Adipocyte (in vitro differentiated cells): ENCODE measurements at regions not wholly inside any gene's neighbourhood (a gene's known extent, or its start where the extent isn't known, plus 50 kb on each side); places are given as distances from the start of the nearest gene placed in this dataset.

ENCODE experiments used
- DNase-seq: peaks from one replicate; pipeline ENCODE4 v3.0.0-alpha.2; 2015; ENCODE audit warnings: low read depth
- H3K27me3 ChIP-seq: replicated peaks from 2 replicates; pipeline ENCODE4 v1.7.0; 2013; ENCODE audit warnings: mild to moderate bottlenecking, low read length, moderate library complexity; ENCODE audit not compliant: control insufficient read depth, insufficient read depth
- H3K36me3 ChIP-seq: 2 replicates; pipeline ENCODE4 v1.7.0; 2013; ENCODE audit warnings: low read length, mild to moderate bottlenecking, moderate library complexity; ENCODE audit not compliant: control insufficient read depth, insufficient read depth, severe bottlenecking
- H3K4me1 ChIP-seq: 2 replicates; pipeline ENCODE4 v1.7.0; 2013; ENCODE audit warnings: mild to moderate bottlenecking, low read length, moderate library complexity; ENCODE audit not compliant: control insufficient read depth, insufficient read depth
- H3K4me3 ChIP-seq: 2 replicates; pipeline ENCODE4 v1.7.0; 2013; ENCODE audit warnings: mild to moderate bottlenecking, low read length, moderate library complexity
- H3K9ac ChIP-seq: 2 replicates; pipeline ENCODE4 v1.7.0; 2013; ENCODE audit warnings: mild to moderate bottlenecking, low read length, moderate library complexity
- H3K9me3 ChIP-seq: 2 replicates; pipeline ENCODE4 v1.7.0; 2013; ENCODE audit warnings: mild to moderate bottlenecking, low read length, moderate library complexity; ENCODE audit not compliant: control insufficient read depth

GRCh38 chr13:60922576-60923231, 492.9 kb downstream of the PCDH20 start:
- no peaks in the 10 kb centered on the region for H3K4me1 ChIP-seq
- no peaks in the 10 kb centered on the region for H3K36me3 ChIP-seq
- H3K9me3 ChIP-seq: no peaks in the 10 kb centered on the region
- DNase-seq: no peak
- H3K4me3 ChIP-seq: no peak overlapping the region
- H3K9ac ChIP-seq: no peak overlapping the region
- H3K27me3 ChIP-seq: no peaks in the 10 kb centered on the region

GRCh38 chr13:60893801-60894200, 496.8 kb downstream of the TDRD3 start:
- Histone ChIP-seq H3K9me3 (no peaks in the 10 kb centered on the region), H3K4me1 (no peaks in the 10 kb centered on the region), H3K27me3 (no peaks in the 10 kb centered on the region), H3K9ac (no peak overlapping the region), H3K4me3 (no peak overlapping the region), H3K36me3 (no peaks in the 10 kb centered on the region)
- DNase-seq: no peak

- H3K9ac ChIP-seq: no peak overlapping the region
- no peaks in the 10 kb centered on the region for H3K36me3 ChIP-seq
- no peak for DNase-seq
- no peak overlapping the region for H3K4me3 ChIP-seq
- no peaks in the 10 kb centered on the region for H3K27me3 ChIP-seq
- no peaks in the 10 kb centered on the region for H3K4me1 ChIP-seq
- no peaks in the 10 kb centered on the region for H3K9me3 ChIP-seq
These were observed 490.7 kb downstream of the TDRD3 start for GRCh38 chr13:60887711-60888110.

- Histone ChIP-seq H3K9me3 (no peaks in the 10 kb centered on the region), H3K4me1 (no peaks in the 10 kb centered on the region), H3K9ac (no peak overlapping the region), H3K27me3 (no peaks in the 10 kb centered on the region), H3K4me3 (no peak overlapping the region), H3K36me3 (no peaks in the 10 kb centered on the region)
- no peak for DNase-seq
These were observed 484.5 kb downstream of the TDRD3 start for GRCh38 chr13:60881507-60881906.

GRCh38 chr13:60873116-60873515, 476.1 kb downstream of the TDRD3 start:
- no peaks in the 10 kb centered on the region for H3K4me1 ChIP-seq
- H3K9ac ChIP-seq: no peak overlapping the region
- no peaks in the 10 kb centered on the region for H3K9me3 ChIP-seq
- no peak overlapping the region for H3K4me3 ChIP-seq
- H3K36me3 ChIP-seq: no peaks in the 10 kb centered on the region
- DNase-seq: no peak
- no peaks in the 10 kb centered on the region for H3K27me3 ChIP-seq

GRCh38 chr13:60869941-60870613, 473.1 kb downstream of the TDRD3 start:
- Histone ChIP-seq H3K9me3 (peaks cover 8% of the 10 kb centered on the region), H3K9ac (no peak overlapping the region), H3K4me3 (no peak overlapping the region), H3K27me3 (no peaks in the 10 kb centered on the region), H3K4me1 (no peaks in the 10 kb centered on the region), H3K36me3 (no peaks in the 10 kb centered on the region)
- DNase-seq: no peak

GRCh38 chr13:60869225-60869624, 472.2 kb downstream of the TDRD3 start:
- Histone ChIP-seq H3K9ac (no peak overlapping the region), H3K4me3 (no peak overlapping the region), H3K27me3 (no peaks in the 10 kb centered on the region), H3K9me3 (peaks cover 8% of the 10 kb centered on the region), H3K36me3 (no peaks in the 10 kb centered on the region), H3K4me1 (no peaks in the 10 kb centered on the region)
- DNase-seq: no peak

- Histone ChIP-seq H3K9ac (no peak overlapping the region), H3K9me3 (peaks cover 8% of the 10 kb centered on the region), H3K4me1 (no peaks in the 10 kb centered on the region), H3K36me3 (no peaks in the 10 kb centered on the region), H3K4me3 (no peak overlapping the region), H3K27me3 (no peaks in the 10 kb centered on the region)
- no peak for DNase-seq
These were observed 465.0 kb downstream of the TDRD3 start for GRCh38 chr13:60862036-60862435.

- H3K4me1 ChIP-seq: no peaks in the 10 kb centered on the region
- H3K27me3 ChIP-seq: no peaks in the 10 kb centered on the region
- DNase-seq: no peak
- no peaks in the 10 kb centered on the region for H3K36me3 ChIP-seq
- no peak overlapping the region for H3K4me3 ChIP-seq
- no peak overlapping the region for H3K9ac ChIP-seq
- H3K9me3 ChIP-seq: peaks cover 1% of the 10 kb centered on the region
These were observed 460.7 kb downstream of the TDRD3 start for GRCh38 chr13:60857698-60858097.

GRCh38 chr13:60852886-60853285, 455.9 kb downstream of the TDRD3 start:
- no peaks in the 10 kb centered on the region for H3K4me1 ChIP-seq
- no peaks in the 10 kb centered on the region for H3K27me3 ChIP-seq
- H3K36me3 ChIP-seq: no peaks in the 10 kb centered on the region
- no peak for DNase-seq
- H3K9me3 ChIP-seq: peaks cover 5% of the 10 kb centered on the region
- H3K9ac ChIP-seq: no peak overlapping the region
- no peak overlapping the region for H3K4me3 ChIP-seq

GRCh38 chr13:60851378-60851777, 454.4 kb downstream of the TDRD3 start:
- no peaks in the 10 kb centered on the region for H3K4me1 ChIP-seq
- no peak overlapping the region for H3K9ac ChIP-seq
- H3K36me3 ChIP-seq: no peaks in the 10 kb centered on the region
- no peak for DNase-seq
- no peaks in the 10 kb centered on the region for H3K27me3 ChIP-seq
- no peak overlapping the region for H3K4me3 ChIP-seq
- H3K9me3 ChIP-seq: peaks cover 5% of the 10 kb centered on the region

- Histone ChIP-seq H3K4me3 (no peak overlapping the region), H3K4me1 (no peaks in the 10 kb centered on the region), H3K27me3 (no peaks in the 10 kb centered on the region), H3K9ac (no peak overlapping the region), H3K36me3 (no peaks in the 10 kb centered on the region), H3K9me3 (peaks cover 5% of the 10 kb centered on the region)
- no peak for DNase-seq
These were observed 453.5 kb downstream of the TDRD3 start for GRCh38 chr13:60850526-60850925.
